Tibial artery (tissue), 4 donors: ENCODE measurements at regions not wholly inside any gene's neighbourhood (a gene's known extent, or its start where the extent isn't known, plus 50 kb on each side); places are given as distances from the start of the nearest gene placed in this dataset.

ENCODE experiments used
- DNase-seq, 2 donors: peaks; one replicate each; pipeline ENCODE4 v3.0.0-alpha.2; 2019
- H3K27ac ChIP-seq, 2 donors: fragments of 200-600 bp; sonication (generic) in 1 of 2; 1 replicate in 1 of 2; 2 replicates in 1 of 2; pipeline ENCODE4 v1.5.1; 2018 to 2019; ENCODE audit warnings: mild to moderate bottlenecking in 1 of 2
- H3K27me3 ChIP-seq, 2 donors: fragments of 200-600 bp; sonication (generic) in 1 of 2; one replicate each; pipeline versions ENCODE4 v1.5.1 to v1.6.0; 2016 to 2019
- H3K36me3 ChIP-seq, 3 donors: fragments of 200-600 bp; sonication (generic) in 2 of 3; one replicate each; pipeline ENCODE4 v1.5.1; 2016 to 2019; ENCODE audit warnings: mild to moderate bottlenecking in 2 of 3
- H3K4me1 ChIP-seq, 4 donors: fragments of 200-600 bp; sonication (generic) in 2 of 4; 1 replicate in 3 of 4; 2 replicates in 1 of 4; pipeline ENCODE4 v1.5.1; 2016 to 2019
- H3K4me3 ChIP-seq, 2 donors: fragments of 200-600 bp; sonication (generic) in 1 of 2; 1 replicate in 1 of 2; 2 replicates in 1 of 2; pipeline ENCODE4 v1.5.1; 2018 to 2019; ENCODE audit warnings: mild to moderate bottlenecking in 2 of 2
- H3K9me3 ChIP-seq, 3 donors: fragments of 200-600 bp; sonication (generic) in 1 of 3; one replicate each; pipeline ENCODE4 v1.5.1; 2016 to 2019
- intact Hi-C: fragments of 100-400 bp; cut with DNase I; formaldehyde crosslinking; loops from one replicate; pipeline ENCODE4 v1.15.0; 2023; ENCODE audit warnings: low total_unique reads
- TF ChIP-seq, protein P1 (sequence below), 2 experiments: fragments of 200-600 bp in 1 of 2; fragments of 450-650 bp in 1 of 2; IDR thresholded peaks; one replicate each; pipeline ENCODE4 v1.5.1; 2017 to 2019; ENCODE audit warnings: antibody characterized with exemption in 2 of 2, mild to moderate bottlenecking in 1 of 2, moderate library complexity in 1 of 2

DNA sequence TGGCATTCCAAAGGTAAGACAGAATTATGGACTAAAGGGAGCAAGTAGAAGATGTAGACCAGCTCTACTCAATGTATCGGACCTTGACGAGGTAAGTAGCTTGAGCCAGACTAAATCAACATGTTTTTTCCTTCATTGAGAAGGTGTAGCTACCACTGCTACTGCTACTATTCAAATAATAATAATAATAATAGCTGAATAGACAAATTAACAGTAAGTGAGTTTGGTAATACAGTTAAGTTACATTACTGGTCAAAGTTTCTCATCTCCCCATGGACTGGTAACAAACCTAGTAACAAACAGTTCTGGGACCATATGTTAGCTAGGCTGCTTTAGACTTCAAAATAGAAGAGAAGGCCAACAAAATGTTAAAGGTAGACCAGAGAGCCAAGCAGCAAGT is 609.2 kb downstream of the TLE1 start:
- H3K9me3 ChIP-seq: no peaks in the 10 kb centered on the region
- H3K4me1 ChIP-seq: peaks cover 0 to 29% (median 13%) of the 10 kb centered on the region in 4 donors
- TF ChIP-seq, protein P1, sequence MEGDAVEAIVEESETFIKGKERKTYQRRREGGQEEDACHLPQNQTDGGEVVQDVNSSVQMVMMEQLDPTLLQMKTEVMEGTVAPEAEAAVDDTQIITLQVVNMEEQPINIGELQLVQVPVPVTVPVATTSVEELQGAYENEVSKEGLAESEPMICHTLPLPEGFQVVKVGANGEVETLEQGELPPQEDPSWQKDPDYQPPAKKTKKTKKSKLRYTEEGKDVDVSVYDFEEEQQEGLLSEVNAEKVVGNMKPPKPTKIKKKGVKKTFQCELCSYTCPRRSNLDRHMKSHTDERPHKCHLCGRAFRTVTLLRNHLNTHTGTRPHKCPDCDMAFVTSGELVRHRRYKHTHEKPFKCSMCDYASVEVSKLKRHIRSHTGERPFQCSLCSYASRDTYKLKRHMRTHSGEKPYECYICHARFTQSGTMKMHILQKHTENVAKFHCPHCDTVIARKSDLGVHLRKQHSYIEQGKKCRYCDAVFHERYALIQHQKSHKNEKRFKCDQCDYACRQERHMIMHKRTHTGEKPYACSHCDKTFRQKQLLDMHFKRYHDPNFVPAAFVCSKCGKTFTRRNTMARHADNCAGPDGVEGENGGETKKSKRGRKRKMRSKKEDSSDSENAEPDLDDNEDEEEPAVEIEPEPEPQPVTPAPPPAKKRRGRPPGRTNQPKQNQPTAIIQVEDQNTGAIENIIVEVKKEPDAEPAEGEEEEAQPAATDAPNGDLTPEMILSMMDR (IDR thresholded peaks at IDR 0.05): no peak
- no peaks in the 10 kb centered on the region for H3K27me3 ChIP-seq
- intact Hi-C loops: no loop called here
- no peak overlapping the region for H3K4me3 ChIP-seq
- no peaks in the 10 kb centered on the region for H3K36me3 ChIP-seq
- DNase-seq: no peak
- H3K27ac ChIP-seq: no peak overlapping the region

DNA sequence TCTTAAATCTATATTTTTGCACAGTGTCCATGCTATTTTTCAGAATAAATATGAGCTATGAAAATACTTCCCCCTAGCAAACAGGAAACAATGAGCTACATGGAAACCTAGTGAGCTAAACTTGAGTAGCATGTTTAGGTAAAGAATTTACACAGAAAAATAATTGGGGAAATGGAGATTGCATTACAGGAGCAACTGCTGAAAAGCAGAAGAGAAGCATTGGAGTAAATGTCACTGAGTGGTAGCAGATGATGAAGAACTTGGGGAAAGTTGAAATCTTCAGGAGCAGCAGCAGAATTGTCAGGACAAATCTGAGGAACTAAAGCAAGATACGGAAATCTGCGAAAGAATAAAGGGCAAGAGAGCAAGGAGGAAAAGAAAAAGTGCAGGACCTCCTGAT is 610.3 kb downstream of the TLE1 start:
- Histone ChIP-seq H3K4me1 (peaks cover 0 to 21% (median 12%) of the 10 kb centered on the region in 4 donors), H3K36me3 (no peaks in the 10 kb centered on the region), H3K27me3 (no peaks in the 10 kb centered on the region), H3K9me3 (no peaks in the 10 kb centered on the region), H3K27ac (no peak overlapping the region), H3K4me3 (no peak overlapping the region)
- intact Hi-C loops: no loop called here
- TF ChIP-seq, protein P1 (IDR thresholded peaks at IDR 0.05): no peak
- no peak for DNase-seq

DNA sequence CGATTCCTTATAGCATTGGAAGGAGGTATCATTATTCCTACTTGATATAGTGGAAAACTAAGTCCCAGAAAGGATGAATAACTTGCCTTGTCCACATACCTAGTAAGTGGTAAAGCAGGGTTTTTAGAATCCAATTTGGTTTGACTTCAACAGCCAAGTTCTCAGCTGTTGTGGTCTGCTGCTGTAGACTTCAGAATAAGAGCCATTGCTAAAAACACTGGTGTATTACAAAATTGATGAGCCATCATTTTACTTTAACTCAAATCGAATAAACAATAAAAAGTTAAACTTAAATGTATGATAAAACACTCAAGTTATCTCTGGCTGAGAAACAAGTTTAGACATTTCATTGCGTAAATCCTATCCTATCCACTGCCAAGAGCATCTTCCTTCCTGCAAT is 610.8 kb downstream of the TLE1 start:
- H3K27me3 ChIP-seq: no peaks in the 10 kb centered on the region
- intact Hi-C loops: no loop called here
- no peak overlapping the region for H3K4me3 ChIP-seq
- no peak for DNase-seq
- H3K9me3 ChIP-seq: no peaks in the 10 kb centered on the region
- no peak overlapping the region for H3K27ac ChIP-seq
- TF ChIP-seq, protein P1 (IDR thresholded peaks at IDR 0.05): no peak
- H3K4me1 ChIP-seq: peaks cover 0 to 16% (median 9%) of the 10 kb centered on the region in 4 donors
- no peaks in the 10 kb centered on the region for H3K36me3 ChIP-seq

DNA sequence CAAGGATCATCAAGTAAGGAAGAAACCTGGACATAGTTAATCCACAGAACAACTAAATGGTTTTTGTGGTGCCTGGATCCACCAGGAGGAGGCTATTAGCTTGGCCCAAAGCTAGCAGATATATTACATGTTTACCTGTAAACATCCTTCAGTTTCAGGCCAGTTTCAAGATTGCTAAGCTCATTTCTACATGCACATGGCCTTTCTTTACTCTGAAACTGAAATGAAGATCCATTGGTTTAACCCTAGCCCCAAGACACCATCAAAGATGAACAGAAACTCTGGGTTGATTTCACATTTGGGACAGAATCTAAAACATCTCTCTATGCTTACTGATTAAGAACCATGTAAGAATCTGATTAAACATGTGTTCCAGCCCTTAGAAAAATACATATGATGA is 611.8 kb downstream of the TLE1 start:
- intact Hi-C loops: no loop called here
- Histone ChIP-seq H3K9me3 (no peaks in the 10 kb centered on the region), H3K36me3 (no peaks in the 10 kb centered on the region), H3K27ac (no peak overlapping the region), H3K4me3 (no peak overlapping the region), H3K27me3 (no peaks in the 10 kb centered on the region), H3K4me1 (peaks cover 0 to 6% (median under 1%) of the 10 kb centered on the region in 4 donors)
- TF ChIP-seq, protein P1 (IDR thresholded peaks at IDR 0.05): no peak
- DNase-seq: no peak

DNA sequence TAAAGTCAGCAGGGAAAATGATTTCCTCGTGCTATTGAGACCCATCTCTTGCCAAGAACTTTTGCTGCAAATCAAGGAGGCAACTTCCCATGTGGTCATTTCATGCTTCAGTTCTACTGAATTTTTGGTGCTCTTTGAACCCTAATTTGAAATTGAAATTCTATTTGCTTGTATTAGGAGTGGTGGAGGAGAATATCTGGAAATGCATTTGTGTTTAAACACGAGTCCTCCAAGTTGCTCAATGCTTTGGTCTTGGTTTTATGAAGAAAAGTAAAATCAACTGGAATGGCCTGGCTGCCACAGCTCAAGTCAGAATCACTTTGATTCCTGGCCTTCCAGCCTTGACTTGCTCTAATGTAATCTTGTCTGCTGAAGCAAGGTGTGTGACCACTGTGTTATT is 613.2 kb downstream of the TLE1 start:
- TF ChIP-seq, protein P1 (IDR thresholded peaks at IDR 0.05): no peak
- no peak for DNase-seq
- intact Hi-C loops: no loop called here
- Histone ChIP-seq H3K27ac (no peak overlapping the region), H3K27me3 (no peaks in the 10 kb centered on the region), H3K4me1 (no peaks in the 10 kb centered on the region), H3K9me3 (no peaks in the 10 kb centered on the region), H3K36me3 (no peaks in the 10 kb centered on the region), H3K4me3 (no peak overlapping the region)

DNA sequence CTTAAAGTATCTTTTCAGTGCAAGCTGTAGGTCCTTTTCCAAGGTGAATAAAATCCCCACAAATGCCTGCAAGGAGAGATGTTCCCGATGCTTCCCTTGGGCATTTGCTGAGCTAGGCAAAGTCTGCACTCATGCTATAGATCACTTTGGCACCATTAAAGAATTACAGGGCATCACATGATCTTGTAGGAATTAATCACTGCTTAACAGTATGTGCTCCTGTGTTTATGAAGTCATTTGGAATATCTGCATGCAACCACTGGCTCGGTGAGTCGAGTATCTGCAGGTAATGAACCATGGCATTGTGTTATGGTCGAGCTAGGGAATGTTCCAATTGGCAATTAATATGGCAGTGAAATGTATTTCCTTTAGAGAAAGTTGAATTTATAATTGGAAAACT is 615.1 kb downstream of the TLE1 start:
- Histone ChIP-seq H3K4me3 (no peak overlapping the region), H3K4me1 (no peaks in the 10 kb centered on the region), H3K9me3 (no peaks in the 10 kb centered on the region), H3K27ac (no peak overlapping the region), H3K27me3 (no peaks in the 10 kb centered on the region), H3K36me3 (no peaks in the 10 kb centered on the region)
- TF ChIP-seq, protein P1 (IDR thresholded peaks at IDR 0.05): no peak
- no peak for DNase-seq
- intact Hi-C loops: no loop called here
